ENCODE measurements at regions not wholly inside any gene's neighbourhood (a gene's known extent, or its start where the extent isn't known, plus 50 kb on each side); places are given as distances from the start of the nearest gene placed in this dataset.

DNA sequence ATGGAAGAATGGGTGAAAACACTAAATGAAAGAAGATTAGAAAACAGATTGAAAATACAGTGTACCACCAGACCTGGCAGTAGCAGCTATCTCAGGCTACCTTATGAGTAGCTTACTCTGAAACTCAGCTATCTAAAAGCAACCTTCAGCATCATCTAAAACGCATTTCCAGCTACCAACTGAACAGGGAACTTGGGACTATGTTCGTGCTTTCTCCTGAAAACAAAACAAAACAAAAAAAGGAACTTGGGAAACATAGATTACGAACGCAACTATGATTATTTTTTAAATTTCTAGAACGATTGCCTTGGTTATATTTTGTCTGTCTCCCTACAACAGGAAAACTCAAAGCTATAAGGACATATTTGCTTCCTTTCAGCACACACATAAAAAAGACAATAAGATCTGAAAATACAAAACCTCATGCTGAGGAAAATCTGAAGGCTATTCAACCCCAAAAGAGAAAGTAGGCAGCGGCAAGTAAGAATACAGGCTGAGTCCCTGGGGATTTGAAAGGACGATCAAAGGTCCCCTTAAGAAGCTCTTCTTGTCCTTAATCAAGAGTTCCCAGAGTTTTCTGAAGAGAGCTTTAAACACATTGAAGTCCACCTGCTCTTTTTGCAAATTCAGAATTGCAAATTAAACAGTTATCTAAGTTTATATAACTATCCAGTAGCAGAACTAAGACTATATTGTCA lies 53.4 kb downstream of the OR2K2 start:
- TF ChIP-seq POLR2A (IDR thresholded peaks at IDR 0.05) = no peak
- TF ChIP-seq, protein P1, sequence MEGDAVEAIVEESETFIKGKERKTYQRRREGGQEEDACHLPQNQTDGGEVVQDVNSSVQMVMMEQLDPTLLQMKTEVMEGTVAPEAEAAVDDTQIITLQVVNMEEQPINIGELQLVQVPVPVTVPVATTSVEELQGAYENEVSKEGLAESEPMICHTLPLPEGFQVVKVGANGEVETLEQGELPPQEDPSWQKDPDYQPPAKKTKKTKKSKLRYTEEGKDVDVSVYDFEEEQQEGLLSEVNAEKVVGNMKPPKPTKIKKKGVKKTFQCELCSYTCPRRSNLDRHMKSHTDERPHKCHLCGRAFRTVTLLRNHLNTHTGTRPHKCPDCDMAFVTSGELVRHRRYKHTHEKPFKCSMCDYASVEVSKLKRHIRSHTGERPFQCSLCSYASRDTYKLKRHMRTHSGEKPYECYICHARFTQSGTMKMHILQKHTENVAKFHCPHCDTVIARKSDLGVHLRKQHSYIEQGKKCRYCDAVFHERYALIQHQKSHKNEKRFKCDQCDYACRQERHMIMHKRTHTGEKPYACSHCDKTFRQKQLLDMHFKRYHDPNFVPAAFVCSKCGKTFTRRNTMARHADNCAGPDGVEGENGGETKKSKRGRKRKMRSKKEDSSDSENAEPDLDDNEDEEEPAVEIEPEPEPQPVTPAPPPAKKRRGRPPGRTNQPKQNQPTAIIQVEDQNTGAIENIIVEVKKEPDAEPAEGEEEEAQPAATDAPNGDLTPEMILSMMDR (IDR thresholded peaks at IDR 0.05) = no peak
- H3K4me3 ChIP-seq = no peak overlapping the region
- H3K9me3 ChIP-seq (replicated peaks in 1 of 3) = no peaks in the 10 kb centered on the region
- DNase-seq = no peak
- no peak overlapping the region for H3K27ac ChIP-seq
- H3K27me3 ChIP-seq = no peaks in the 10 kb centered on the region
- H3K36me3 ChIP-seq (replicated peaks in 1 of 2) = no peaks in the 10 kb centered on the region
- WGBS, 4 donors = 55 to 67% (median 60%) methylated on average over 7 of the region's 7 CpGs
- no peaks in the 10 kb centered on the region for H3K4me1 ChIP-seq (replicated peaks in 1 of 2)
- intact Hi-C loops (cut with DNase I) = no loop called here

DNA sequence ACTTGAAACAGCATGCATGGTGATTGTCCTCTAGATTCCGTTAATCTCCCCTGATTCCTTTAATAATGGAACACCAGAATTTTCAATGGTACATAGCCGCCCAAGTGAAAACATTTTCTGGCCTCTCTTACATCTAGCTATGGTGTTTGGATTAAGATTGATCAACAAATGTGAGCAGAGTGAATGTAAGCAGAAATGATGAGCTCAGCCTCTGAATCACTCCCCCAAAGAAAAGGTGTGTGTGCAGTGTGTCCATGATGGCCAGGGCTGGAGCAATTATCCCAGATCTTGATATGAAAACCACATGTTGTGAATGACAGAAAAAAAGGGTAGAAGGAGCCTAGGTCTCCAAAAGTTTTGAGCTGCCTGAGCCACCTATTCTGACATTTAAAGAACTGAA lies 55.3 kb downstream of the OR2K2 start:
- no peak overlapping the region for H3K27ac ChIP-seq
- no peak overlapping the region for H3K4me3 ChIP-seq
- 80 to 90% (median 83%) methylated on average over 2 of the region's 2 CpGs for WGBS, 4 donors
- no peak for DNase-seq
- TF ChIP-seq, protein P1 (IDR thresholded peaks at IDR 0.05) = no peak
- no peak for TF ChIP-seq POLR2A (IDR thresholded peaks at IDR 0.05)
- no peaks in the 10 kb centered on the region for H3K9me3 ChIP-seq (replicated peaks in 1 of 3)
- no peaks in the 10 kb centered on the region for H3K27me3 ChIP-seq
- H3K36me3 ChIP-seq (replicated peaks in 1 of 2) = no peaks in the 10 kb centered on the region
- intact Hi-C loops (cut with DNase I) = no loop called here
- no peaks in the 10 kb centered on the region for H3K4me1 ChIP-seq (replicated peaks in 1 of 2)

DNA sequence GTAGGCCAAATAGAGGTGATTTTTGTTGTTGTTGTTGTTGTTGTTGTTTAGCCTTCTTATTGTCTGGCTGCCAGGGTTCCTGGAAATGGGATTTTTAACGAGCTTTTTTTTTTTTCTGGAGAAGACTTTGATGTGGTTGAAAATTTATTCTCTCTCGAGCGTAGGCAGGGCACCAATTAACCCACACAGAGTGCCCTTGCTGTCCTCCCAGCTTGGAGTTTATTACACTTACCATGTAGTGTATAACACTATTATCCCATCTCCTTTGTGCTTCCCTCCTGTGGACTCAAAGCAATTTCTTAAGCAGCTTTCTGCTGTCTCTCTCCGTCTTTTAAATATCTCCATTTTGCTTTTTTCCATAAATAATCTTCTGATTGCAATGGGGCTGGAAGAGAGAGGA lies 57.4 kb downstream of the OR2K2 start:
- no peak for DNase-seq
- Histone ChIP-seq H3K36me3 (replicated peaks in 1 of 2) (no peaks in the 10 kb centered on the region), H3K9me3 (replicated peaks in 1 of 3) (no peaks in the 10 kb centered on the region), H3K4me1 (replicated peaks in 1 of 2) (no peaks in the 10 kb centered on the region), H3K4me3 (no peak overlapping the region), H3K27me3 (no peaks in the 10 kb centered on the region), H3K27ac (no peak overlapping the region)
- WGBS, 4 donors = 37 to 55% (median 44%) methylated on average over 4 of the region's 4 CpGs
- intact Hi-C loops (cut with DNase I) = no loop called here
- TF ChIP-seq POLR2A (IDR thresholded peaks at IDR 0.05) = no peak
- TF ChIP-seq, protein P1 (IDR thresholded peaks at IDR 0.05) = no peak

DNA sequence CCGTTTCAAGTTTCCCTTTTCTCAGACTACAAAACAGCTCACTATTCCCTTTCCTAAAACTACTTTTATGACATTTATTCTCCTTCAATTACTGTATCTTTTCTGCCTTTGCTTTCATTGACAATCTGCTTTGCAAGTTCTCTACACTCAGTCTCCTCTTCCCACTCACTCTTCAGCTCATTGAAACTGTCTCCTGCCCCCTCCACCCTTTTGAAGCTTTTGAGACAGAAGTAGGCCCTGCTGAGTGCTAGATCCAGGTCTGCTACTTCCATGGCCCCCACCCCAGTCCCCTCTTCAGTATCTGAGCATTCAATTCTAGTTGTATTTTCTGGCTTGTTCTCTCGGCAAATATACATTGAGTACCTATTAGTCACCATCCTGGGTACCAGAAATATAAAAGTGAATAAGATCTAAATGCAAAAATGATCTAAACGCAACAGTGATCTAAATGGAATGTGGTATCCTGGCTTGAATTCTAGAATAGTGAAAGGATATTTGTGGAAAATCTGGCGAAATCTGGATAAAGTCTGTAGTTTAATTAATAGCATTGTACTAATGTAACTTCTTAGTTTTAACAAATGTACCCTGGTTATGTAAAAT lies 58.4 kb downstream of the OR2K2 start:
- H3K27ac ChIP-seq = no peak overlapping the region
- TF ChIP-seq, protein P1 (IDR thresholded peaks at IDR 0.05) = no peak
- no peak for TF ChIP-seq POLR2A (IDR thresholded peaks at IDR 0.05)
- intact Hi-C loops (cut with DNase I) = no loop called here
- H3K36me3 ChIP-seq (replicated peaks in 1 of 2) = no peaks in the 10 kb centered on the region
- WGBS, 4 donors = 65 to 73% (median 66%) methylated on average over 4 of the region's 4 CpGs
- no peak overlapping the region for H3K4me3 ChIP-seq
- DNase-seq = no peak
- no peaks in the 10 kb centered on the region for H3K9me3 ChIP-seq (replicated peaks in 1 of 3)
- H3K27me3 ChIP-seq = no peaks in the 10 kb centered on the region
- H3K4me1 ChIP-seq (replicated peaks in 1 of 2) = no peaks in the 10 kb centered on the region

Measured in adrenal gland (tissue), 9 donors.